GM10266 (cell line): ENCODE measurements at regions not wholly inside any gene's neighbourhood (a gene's known extent, or its start where the extent isn't known, plus 50 kb on each side); places are given as distances from the start of the nearest gene placed in this dataset.

ENCODE experiments used
- DNase-seq: peaks from one replicate; pipeline ENCODE4 v3.0.0; 2012; ENCODE audit errors: extremely low spot score
- TF ChIP-seq, protein P1 (sequence below): IDR thresholded peaks from 2 replicates; pipeline ENCODE4 v1.5.1; 2012; ENCODE audit warnings: mild to moderate bottlenecking, low read depth; ENCODE audit not compliant: control insufficient read depth, insufficient read depth; ENCODE audit errors: missing control alignments

DNA sequence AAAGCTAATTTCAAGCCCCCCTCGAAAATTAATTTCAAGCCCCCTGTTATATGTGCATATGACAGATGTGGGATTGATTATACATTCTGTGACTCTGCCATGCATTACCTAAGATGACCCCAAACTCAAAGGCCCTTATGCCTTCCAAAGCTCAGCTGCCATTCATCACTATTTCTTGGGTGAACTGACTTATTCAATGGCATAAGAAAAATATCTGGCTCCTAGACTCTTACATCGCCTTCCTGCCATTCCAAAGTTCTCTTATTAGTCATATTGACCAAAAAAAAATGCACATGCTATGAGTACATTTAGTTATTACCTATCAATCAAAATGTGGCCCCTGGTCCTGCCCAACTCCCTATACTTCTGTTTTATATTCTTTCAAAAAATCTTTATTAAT, 291.8 kb upstream of the CHAC2 start:
- TF ChIP-seq, protein P1, sequence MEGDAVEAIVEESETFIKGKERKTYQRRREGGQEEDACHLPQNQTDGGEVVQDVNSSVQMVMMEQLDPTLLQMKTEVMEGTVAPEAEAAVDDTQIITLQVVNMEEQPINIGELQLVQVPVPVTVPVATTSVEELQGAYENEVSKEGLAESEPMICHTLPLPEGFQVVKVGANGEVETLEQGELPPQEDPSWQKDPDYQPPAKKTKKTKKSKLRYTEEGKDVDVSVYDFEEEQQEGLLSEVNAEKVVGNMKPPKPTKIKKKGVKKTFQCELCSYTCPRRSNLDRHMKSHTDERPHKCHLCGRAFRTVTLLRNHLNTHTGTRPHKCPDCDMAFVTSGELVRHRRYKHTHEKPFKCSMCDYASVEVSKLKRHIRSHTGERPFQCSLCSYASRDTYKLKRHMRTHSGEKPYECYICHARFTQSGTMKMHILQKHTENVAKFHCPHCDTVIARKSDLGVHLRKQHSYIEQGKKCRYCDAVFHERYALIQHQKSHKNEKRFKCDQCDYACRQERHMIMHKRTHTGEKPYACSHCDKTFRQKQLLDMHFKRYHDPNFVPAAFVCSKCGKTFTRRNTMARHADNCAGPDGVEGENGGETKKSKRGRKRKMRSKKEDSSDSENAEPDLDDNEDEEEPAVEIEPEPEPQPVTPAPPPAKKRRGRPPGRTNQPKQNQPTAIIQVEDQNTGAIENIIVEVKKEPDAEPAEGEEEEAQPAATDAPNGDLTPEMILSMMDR, result no peak
- no peak for DNase-seq

DNA sequence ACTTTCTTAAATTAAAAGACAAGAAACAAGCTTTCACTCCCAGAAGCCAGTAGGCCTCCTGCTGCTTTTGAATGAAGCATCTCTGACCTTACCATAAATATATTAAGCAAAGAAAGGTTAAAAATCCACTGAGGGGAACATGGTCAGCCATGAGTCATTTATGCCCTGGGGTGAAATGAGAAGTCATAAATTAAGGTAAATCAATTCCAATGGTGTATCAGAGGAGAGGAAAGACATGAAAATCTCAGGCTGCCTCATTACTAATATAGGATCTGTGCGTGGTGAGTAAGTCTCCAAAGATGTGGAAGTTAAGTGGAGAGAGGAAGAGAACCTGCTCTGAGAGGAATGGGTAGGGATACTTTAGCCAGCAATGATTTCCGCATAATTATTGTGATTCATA, 292.3 kb upstream of the CHAC2 start:
- DNase-seq, result no peak
- TF ChIP-seq, protein P1, result no peak

DNA sequence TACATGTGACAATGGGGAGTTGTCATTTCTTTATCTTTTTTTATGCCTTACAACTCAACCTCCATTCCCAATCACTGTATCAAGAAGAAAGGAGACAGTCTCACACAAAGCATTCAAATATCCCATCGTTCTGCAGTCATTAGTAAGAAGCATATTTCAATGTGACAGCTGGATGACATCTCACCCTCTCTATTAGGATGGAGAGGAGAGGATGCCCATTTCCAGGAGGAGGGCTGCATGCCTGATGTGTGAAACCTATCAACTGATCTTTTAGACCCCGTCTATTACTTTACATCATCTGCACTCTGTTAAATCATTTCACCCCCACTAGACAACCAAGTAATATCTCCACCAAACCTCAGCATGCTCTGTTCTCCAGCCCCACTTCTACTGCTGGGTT, 292.7 kb upstream of the CHAC2 start:
- TF ChIP-seq, protein P1, result no peak
- DNase-seq, result no peak

DNA sequence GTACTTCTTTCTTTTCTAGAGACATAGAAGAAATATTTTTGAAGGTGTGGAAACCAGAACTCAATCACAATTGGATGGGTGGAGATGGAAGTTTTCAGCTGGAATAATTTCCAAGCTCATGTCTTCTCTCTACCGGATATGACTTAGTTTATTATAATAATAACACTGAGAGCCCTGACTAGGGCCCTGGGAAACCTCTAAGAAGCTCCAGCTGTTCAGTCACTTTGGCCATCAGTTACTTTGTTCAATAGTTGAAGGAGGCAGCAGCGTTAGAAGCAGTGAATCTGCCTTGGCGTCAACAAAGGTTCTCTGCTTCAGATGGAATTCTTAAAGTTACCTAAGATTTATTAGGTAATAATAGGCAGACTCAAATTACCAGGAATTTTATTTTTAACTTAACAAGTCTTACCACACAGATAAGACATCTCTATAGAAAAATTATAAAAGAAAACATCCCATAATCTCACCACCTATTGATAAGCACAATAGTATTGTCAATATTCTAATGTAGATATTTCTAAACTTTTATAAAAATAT, 293.8 kb upstream of the CHAC2 start:
- TF ChIP-seq, protein P1, result no peak
- no peak for DNase-seq

DNA sequence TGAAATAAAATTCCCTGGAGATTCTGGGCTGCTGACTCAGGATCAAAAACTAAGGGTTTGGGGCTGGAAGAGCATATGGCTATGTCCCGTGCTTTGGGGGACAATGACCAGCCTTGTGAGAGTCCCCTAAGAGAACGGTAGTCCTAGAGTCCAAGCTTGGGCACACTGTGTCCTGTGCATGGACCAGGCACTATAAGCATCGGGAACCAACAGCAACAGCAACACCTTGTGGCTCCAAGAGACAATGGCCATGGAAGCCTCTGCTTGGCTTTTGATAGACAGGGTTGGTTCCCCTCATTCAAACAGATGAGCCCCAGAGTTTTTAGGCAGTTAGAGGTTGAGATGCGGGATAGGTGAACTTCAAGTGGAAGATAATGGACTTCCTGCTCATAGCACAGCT, 294.4 kb upstream of the CHAC2 start:
- TF ChIP-seq, protein P1, result peak; percentile 32
- no peak for DNase-seq

DNA sequence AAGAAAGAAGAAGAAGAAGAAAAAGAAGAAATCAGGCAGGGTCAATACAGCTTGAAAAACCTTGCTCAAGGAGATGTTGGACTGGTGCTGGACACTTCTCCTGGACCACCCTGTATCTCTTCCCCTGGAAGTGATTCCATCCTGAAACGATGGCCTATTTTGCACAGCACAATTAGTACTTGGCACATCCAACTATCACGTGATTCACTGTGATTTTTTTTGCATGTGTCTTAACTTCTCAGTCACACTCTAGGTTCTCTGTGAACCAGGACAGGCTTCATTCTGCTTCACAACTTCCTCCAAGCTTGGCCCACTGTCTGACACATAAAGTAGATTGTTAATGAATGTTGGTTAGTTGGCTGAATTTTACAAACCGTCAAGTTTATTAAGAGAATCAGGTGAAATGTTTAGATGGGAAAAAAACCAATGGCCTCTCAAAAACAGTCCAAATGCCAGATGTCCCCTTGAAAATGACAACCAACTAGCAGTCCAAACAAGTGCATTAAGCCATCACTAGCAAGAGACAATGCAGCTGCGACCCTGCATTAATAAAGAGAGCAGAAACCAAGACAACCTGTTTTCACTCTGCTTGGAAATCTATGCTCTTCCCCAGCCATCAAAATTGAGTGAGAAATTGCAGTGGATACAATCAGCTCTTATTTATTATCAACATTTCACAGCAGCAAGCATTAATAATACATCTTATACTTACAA, 300.0 kb upstream of the CHAC2 start:
- TF ChIP-seq, protein P1, result no peak
- no peak for DNase-seq
